ENCODE measurements at regions not wholly inside any gene's neighbourhood (a gene's known extent, or its start where the extent isn't known, plus 50 kb on each side); places are given as distances from the start of the nearest gene placed in this dataset.

DNA sequence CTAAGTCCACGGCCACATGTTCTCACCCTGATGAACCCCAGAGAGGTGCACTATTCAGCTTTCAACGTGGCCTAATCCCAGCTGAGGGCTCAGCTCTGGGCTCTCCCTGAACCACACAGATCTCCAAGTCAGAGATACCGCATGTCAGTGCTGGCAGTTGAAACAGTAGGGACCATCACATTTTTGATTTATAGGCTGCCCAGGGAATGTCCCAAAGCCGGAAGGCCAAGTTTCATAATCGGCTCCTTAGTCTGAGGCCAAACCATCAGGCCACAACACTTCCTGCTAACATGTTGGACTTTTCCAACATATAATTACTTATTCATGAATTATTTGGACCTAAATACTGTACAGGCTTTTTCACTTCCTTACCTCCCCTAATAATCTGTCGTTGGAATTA, 91.9 kb upstream of the KLHL29 start:
- TF ChIP-seq, protein P1, sequence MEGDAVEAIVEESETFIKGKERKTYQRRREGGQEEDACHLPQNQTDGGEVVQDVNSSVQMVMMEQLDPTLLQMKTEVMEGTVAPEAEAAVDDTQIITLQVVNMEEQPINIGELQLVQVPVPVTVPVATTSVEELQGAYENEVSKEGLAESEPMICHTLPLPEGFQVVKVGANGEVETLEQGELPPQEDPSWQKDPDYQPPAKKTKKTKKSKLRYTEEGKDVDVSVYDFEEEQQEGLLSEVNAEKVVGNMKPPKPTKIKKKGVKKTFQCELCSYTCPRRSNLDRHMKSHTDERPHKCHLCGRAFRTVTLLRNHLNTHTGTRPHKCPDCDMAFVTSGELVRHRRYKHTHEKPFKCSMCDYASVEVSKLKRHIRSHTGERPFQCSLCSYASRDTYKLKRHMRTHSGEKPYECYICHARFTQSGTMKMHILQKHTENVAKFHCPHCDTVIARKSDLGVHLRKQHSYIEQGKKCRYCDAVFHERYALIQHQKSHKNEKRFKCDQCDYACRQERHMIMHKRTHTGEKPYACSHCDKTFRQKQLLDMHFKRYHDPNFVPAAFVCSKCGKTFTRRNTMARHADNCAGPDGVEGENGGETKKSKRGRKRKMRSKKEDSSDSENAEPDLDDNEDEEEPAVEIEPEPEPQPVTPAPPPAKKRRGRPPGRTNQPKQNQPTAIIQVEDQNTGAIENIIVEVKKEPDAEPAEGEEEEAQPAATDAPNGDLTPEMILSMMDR (IDR thresholded peaks at IDR 0.05; ENCODE audit: borderline replicate concordance, extremely low read depth, low read length, poor library complexity, severe bottlenecking): no peak
- no peak for TF ChIP-seq EZH2 (IDR thresholded peaks at IDR 0.05; ENCODE audit: borderline replicate concordance, low read depth, low read length, severe bottlenecking)

Measured in DND-41 (cell line).